HepG2 (cell line): ENCODE measurements at regions not wholly inside any gene's neighbourhood (a gene's known extent, or its start where the extent isn't known, plus 50 kb on each side); places are given as distances from the start of the nearest gene placed in this dataset.

Source experiments
- ATAD3A ChIP-seq: sonication (generic); formaldehyde crosslinking; IDR thresholded peaks from 2 replicates; pipeline ENCODE4 v1.4.0; 2020; ENCODE audit warnings: missing genetic modification reagents
- ATF1 ChIP-seq: IDR thresholded peaks from 2 replicates; pipeline ENCODE4 v1.6.1; 2016; ENCODE audit warnings: mild to moderate bottlenecking, control low read depth
- KMT2A ChIP-seq: sonication (generic); formaldehyde crosslinking; IDR thresholded peaks from 2 replicates; pipeline ENCODE4 v1.4.0; 2020; ENCODE audit warnings: missing genetic modification reagents
- PAF1 ChIP-seq: IDR thresholded peaks from 2 replicates; pipeline ENCODE4 v1.6.1; 2016; ENCODE audit warnings: missing genetic modification reagents, missing compliant biosample characterization
- ZNF143 ChIP-seq: sonication (generic); formaldehyde crosslinking; IDR thresholded peaks from 2 replicates; pipeline ENCODE4 v1.4.0; 2020; ENCODE audit warnings: missing genetic modification reagents
- ZNF292 ChIP-seq: sonication (generic); formaldehyde crosslinking; IDR thresholded peaks from 2 replicates; pipeline ENCODE4 v1.8.1; 2022; ENCODE audit warnings: mild to moderate bottlenecking, low read depth, missing genetic modification reagents, borderline replicate concordance
- TF ChIP-seq, protein P1 (sequence below): sonication (generic); formaldehyde crosslinking; IDR thresholded peaks from 2 replicates; pipeline ENCODE4 v1.5.0; 2020; ENCODE audit warnings: missing genetic modification reagents
- TF ChIP-seq, protein P2 (sequence below): sonication (generic); formaldehyde crosslinking; IDR thresholded peaks from 2 replicates; pipeline ENCODE4 v1.5.0; 2020; ENCODE audit warnings: missing genetic modification reagents
- TF ChIP-seq, protein P3 (sequence below): sonication (generic); formaldehyde crosslinking; IDR thresholded peaks from 2 replicates; pipeline ENCODE4 v1.4.0; 2020; ENCODE audit warnings: mild to moderate bottlenecking, missing genetic modification reagents
- TF ChIP-seq, protein P4 (sequence below): sonication (generic); formaldehyde crosslinking; IDR thresholded peaks from 2 replicates; pipeline ENCODE4 v1.4.0; 2020; ENCODE audit warnings: mild to moderate bottlenecking, low read depth, missing genetic modification reagents
- TF ChIP-seq, protein P5 (sequence below): sonication (generic); formaldehyde crosslinking; IDR thresholded peaks from 2 replicates; pipeline ENCODE4 v1.9.0; 2021; ENCODE audit warnings: missing genetic modification reagents, borderline replicate concordance
- TF ChIP-seq, protein P6 (sequence below): IDR thresholded peaks from 2 replicates; pipeline ENCODE4 v1.4.0; 2020; ENCODE audit warnings: mild to moderate bottlenecking, missing genetic modification reagents
- TF ChIP-seq, protein P7 (sequence below): sonication (generic); formaldehyde crosslinking; IDR thresholded peaks from 2 replicates; pipeline ENCODE4 v1.8.1; 2023; ENCODE audit warnings: mild to moderate bottlenecking, missing genetic modification reagents, borderline replicate concordance

DNA sequence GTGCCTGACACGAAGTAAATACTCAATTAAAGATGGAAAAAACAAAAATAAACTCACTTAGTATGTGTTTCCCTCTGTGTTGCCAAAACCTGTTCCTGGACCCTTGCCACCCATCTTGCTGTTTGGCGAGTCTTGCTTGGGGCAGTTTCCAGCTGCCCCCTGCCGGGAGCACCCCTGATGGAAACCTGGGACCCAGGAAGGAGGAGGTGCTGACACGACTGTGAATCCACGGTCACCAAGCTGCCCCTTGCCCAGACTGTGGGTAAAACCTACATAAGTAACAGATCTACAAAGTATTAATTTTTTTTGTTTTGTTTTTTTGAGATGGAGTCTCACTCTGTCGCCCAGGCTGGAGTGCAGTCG, 50.1 kb upstream of the SIAH1 start (continued):
- TF ChIP-seq, protein P1, sequence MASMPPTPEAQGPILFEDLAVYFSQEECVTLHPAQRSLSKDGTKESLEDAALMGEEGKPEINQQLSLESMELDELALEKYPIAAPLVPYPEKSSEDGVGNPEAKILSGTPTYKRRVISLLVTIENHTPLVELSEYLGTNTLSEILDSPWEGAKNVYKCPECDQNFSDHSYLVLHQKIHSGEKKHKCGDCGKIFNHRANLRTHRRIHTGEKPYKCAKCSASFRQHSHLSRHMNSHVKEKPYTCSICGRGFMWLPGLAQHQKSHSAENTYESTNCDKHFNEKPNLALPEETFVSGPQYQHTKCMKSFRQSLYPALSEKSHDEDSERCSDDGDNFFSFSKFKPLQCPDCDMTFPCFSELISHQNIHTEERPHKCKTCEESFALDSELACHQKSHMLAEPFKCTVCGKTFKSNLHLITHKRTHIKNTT (CRISPR knock-in tag), result no peak
- TF ChIP-seq ZNF292 (CRISPR knock-in tag), result no peak
- no peak for TF ChIP-seq ATAD3A (CRISPR knock-in tag)
- no peak for TF ChIP-seq ATF1
- TF ChIP-seq, protein P2, sequence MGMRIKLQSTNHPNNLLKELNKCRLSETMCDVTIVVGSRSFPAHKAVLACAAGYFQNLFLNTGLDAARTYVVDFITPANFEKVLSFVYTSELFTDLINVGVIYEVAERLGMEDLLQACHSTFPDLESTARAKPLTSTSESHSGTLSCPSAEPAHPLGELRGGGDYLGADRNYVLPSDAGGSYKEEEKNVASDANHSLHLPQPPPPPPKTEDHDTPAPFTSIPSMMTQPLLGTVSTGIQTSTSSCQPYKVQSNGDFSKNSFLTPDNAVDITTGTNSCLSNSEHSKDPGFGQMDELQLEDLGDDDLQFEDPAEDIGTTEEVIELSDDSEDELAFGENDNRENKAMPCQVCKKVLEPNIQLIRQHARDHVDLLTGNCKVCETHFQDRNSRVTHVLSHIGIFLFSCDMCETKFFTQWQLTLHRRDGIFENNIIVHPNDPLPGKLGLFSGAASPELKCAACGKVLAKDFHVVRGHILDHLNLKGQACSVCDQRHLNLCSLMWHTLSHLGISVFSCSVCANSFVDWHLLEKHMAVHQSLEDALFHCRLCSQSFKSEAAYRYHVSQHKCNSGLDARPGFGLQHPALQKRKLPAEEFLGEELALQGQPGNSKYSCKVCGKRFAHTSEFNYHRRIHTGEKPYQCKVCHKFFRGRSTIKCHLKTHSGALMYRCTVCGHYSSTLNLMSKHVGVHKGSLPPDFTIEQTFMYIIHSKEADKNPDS (CRISPR knock-in tag), result no peak
- TF ChIP-seq, protein P3, sequence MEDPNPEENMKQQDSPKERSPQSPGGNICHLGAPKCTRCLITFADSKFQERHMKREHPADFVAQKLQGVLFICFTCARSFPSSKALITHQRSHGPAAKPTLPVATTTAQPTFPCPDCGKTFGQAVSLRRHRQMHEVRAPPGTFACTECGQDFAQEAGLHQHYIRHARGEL (CRISPR knock-in tag), result no peak
- TF ChIP-seq, protein P4, sequence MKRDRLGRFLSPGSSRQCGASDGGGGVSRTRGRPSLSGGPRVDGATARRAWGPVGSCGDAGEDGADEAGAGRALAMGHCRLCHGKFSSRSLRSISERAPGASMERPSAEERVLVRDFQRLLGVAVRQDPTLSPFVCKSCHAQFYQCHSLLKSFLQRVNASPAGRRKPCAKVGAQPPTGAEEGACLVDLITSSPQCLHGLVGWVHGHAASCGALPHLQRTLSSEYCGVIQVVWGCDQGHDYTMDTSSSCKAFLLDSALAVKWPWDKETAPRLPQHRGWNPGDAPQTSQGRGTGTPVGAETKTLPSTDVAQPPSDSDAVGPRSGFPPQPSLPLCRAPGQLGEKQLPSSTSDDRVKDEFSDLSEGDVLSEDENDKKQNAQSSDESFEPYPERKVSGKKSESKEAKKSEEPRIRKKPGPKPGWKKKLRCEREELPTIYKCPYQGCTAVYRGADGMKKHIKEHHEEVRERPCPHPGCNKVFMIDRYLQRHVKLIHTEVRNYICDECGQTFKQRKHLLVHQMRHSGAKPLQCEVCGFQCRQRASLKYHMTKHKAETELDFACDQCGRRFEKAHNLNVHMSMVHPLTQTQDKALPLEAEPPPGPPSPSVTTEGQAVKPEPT (CRISPR knock-in tag), result no peak
- no peak for TF ChIP-seq ZNF143 (CRISPR knock-in tag)
- TF ChIP-seq, protein P5, sequence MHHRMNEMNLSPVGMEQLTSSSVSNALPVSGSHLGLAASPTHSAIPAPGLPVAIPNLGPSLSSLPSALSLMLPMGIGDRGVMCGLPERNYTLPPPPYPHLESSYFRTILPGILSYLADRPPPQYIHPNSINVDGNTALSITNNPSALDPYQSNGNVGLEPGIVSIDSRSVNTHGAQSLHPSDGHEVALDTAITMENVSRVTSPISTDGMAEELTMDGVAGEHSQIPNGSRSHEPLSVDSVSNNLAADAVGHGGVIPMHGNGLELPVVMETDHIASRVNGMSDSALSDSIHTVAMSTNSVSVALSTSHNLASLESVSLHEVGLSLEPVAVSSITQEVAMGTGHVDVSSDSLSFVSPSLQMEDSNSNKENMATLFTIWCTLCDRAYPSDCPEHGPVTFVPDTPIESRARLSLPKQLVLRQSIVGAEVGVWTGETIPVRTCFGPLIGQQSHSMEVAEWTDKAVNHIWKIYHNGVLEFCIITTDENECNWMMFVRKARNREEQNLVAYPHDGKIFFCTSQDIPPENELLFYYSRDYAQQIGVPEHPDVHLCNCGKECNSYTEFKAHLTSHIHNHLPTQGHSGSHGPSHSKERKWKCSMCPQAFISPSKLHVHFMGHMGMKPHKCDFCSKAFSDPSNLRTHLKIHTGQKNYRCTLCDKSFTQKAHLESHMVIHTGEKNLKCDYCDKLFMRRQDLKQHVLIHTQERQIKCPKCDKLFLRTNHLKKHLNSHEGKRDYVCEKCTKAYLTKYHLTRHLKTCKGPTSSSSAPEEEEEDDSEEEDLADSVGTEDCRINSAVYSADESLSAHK (CRISPR knock-in tag), result no peak
- no peak for TF ChIP-seq KMT2A (CRISPR knock-in tag)
- TF ChIP-seq, protein P6, sequence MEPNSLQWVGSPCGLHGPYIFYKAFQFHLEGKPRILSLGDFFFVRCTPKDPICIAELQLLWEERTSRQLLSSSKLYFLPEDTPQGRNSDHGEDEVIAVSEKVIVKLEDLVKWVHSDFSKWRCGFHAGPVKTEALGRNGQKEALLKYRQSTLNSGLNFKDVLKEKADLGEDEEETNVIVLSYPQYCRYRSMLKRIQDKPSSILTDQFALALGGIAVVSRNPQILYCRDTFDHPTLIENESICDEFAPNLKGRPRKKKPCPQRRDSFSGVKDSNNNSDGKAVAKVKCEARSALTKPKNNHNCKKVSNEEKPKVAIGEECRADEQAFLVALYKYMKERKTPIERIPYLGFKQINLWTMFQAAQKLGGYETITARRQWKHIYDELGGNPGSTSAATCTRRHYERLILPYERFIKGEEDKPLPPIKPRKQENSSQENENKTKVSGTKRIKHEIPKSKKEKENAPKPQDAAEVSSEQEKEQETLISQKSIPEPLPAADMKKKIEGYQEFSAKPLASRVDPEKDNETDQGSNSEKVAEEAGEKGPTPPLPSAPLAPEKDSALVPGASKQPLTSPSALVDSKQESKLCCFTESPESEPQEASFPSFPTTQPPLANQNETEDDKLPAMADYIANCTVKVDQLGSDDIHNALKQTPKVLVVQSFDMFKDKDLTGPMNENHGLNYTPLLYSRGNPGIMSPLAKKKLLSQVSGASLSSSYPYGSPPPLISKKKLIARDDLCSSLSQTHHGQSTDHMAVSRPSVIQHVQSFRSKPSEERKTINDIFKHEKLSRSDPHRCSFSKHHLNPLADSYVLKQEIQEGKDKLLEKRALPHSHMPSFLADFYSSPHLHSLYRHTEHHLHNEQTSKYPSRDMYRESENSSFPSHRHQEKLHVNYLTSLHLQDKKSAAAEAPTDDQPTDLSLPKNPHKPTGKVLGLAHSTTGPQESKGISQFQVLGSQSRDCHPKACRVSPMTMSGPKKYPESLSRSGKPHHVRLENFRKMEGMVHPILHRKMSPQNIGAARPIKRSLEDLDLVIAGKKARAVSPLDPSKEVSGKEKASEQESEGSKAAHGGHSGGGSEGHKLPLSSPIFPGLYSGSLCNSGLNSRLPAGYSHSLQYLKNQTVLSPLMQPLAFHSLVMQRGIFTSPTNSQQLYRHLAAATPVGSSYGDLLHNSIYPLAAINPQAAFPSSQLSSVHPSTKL (CRISPR knock-in tag), result no peak
- TF ChIP-seq, protein P7, sequence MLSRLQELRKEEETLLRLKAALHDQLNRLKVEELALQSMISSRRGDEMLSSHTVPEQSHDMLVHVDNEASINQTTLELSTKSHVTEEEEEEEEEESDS (CRISPR knock-in tag), result no peak
- no peak for TF ChIP-seq PAF1 (CRISPR knock-in tag)
